ENCODE measurements at regions not wholly inside any gene's neighbourhood (a gene's known extent, or its start where the extent isn't known, plus 50 kb on each side); places are given as distances from the start of the nearest gene placed in this dataset.

GRCh38 chr2:238744951-238745350, 102.9 kb upstream of the TWIST2 start:
- H3K4me1 ChIP-seq (ENCODE audit: control insufficient read depth, extremely low read depth, insufficient read depth, low read length) = no peaks in the 10 kb centered on the region
- H3K9ac ChIP-seq (ENCODE audit: insufficient read depth, low read length) = no peak overlapping the region
- no peaks in the 10 kb centered on the region for H3K79me2 ChIP-seq (ENCODE audit: control insufficient read depth, insufficient read depth, low read length)
- no peaks in the 10 kb centered on the region for H3K27me3 ChIP-seq (ENCODE audit: control insufficient read depth, insufficient read depth, low read length)
- no peaks in the 10 kb centered on the region for H3K36me3 ChIP-seq (ENCODE audit: control insufficient read depth, insufficient read depth, low read length)
- H3K4me2 ChIP-seq (ENCODE audit: extremely low read depth, insufficient read depth, low read length) = no peak overlapping the region
- no peaks in the 10 kb centered on the region for H4K20me1 ChIP-seq (ENCODE audit: control insufficient read depth, extremely low read depth, insufficient read depth, low read length)
- H2AFZ ChIP-seq (ENCODE audit: low read length) = no peak overlapping the region
- DNase-seq (ENCODE audit: low read depth in 2 of 2) = no peak
- no peaks in the 10 kb centered on the region for H3K9me3 ChIP-seq (ENCODE audit: control insufficient read depth, insufficient read depth, low read depth, low read length)
- H3K4me3 ChIP-seq (replicated peaks in 1 of 4; ENCODE audit: control extremely low read depth in 1 of 4, insufficient read depth in 1 of 4, low read depth in 3 of 4, low read length in 4 of 4) = no peak overlapping the region
- TF ChIP-seq CTCF (conservative IDR thresholded peaks at IDR 0.05 in 1 of 2, IDR thresholded peaks at IDR 0.05 in 1 of 2; ENCODE audit: low read depth in 1 of 2, low read length in 2 of 2) = no peak
- TF ChIP-seq EZH2 (IDR thresholded peaks at IDR 0.05; ENCODE audit: low read length, missing control alignments) = no peak
- H3K27ac ChIP-seq (ENCODE audit: insufficient read depth, low read length) = no peak overlapping the region

GRCh38 chr2:238745997-238746396, 101.9 kb upstream of the TWIST2 start:
- no peak overlapping the region for H3K27ac ChIP-seq (ENCODE audit: insufficient read depth, low read length)
- TF ChIP-seq CTCF (conservative IDR thresholded peaks at IDR 0.05 in 1 of 2, IDR thresholded peaks at IDR 0.05 in 1 of 2; ENCODE audit: low read depth in 1 of 2, low read length in 2 of 2) (no peak), EZH2 (IDR thresholded peaks at IDR 0.05; ENCODE audit: low read length, missing control alignments) (no peak)
- no peaks in the 10 kb centered on the region for H3K9me3 ChIP-seq (ENCODE audit: control insufficient read depth, insufficient read depth, low read depth, low read length)
- no peak overlapping the region for H3K4me2 ChIP-seq (ENCODE audit: extremely low read depth, insufficient read depth, low read length)
- H3K79me2 ChIP-seq (ENCODE audit: control insufficient read depth, insufficient read depth, low read length) = no peaks in the 10 kb centered on the region
- no peaks in the 10 kb centered on the region for H3K4me1 ChIP-seq (ENCODE audit: control insufficient read depth, extremely low read depth, insufficient read depth, low read length)
- no peak overlapping the region for H2AFZ ChIP-seq (ENCODE audit: low read length)
- no peak overlapping the region for H3K4me3 ChIP-seq (replicated peaks in 1 of 4; ENCODE audit: control extremely low read depth in 1 of 4, insufficient read depth in 1 of 4, low read depth in 3 of 4, low read length in 4 of 4)
- no peaks in the 10 kb centered on the region for H3K27me3 ChIP-seq (ENCODE audit: control insufficient read depth, insufficient read depth, low read length)
- DNase-seq (ENCODE audit: low read depth in 2 of 2) = no peak
- H3K9ac ChIP-seq (ENCODE audit: insufficient read depth, low read length) = no peak overlapping the region
- H4K20me1 ChIP-seq (ENCODE audit: control insufficient read depth, extremely low read depth, insufficient read depth, low read length) = no peaks in the 10 kb centered on the region
- H3K36me3 ChIP-seq (ENCODE audit: control insufficient read depth, insufficient read depth, low read length) = no peaks in the 10 kb centered on the region

GRCh38 chr2:238747114-238747513, 100.8 kb upstream of the TWIST2 start:
- H3K27me3 ChIP-seq (ENCODE audit: control insufficient read depth, insufficient read depth, low read length) = no peaks in the 10 kb centered on the region
- no peaks in the 10 kb centered on the region for H3K79me2 ChIP-seq (ENCODE audit: control insufficient read depth, insufficient read depth, low read length)
- no peaks in the 10 kb centered on the region for H4K20me1 ChIP-seq (ENCODE audit: control insufficient read depth, extremely low read depth, insufficient read depth, low read length)
- H2AFZ ChIP-seq (ENCODE audit: low read length) = no peak overlapping the region
- H3K36me3 ChIP-seq (ENCODE audit: control insufficient read depth, insufficient read depth, low read length) = no peaks in the 10 kb centered on the region
- no peaks in the 10 kb centered on the region for H3K4me1 ChIP-seq (ENCODE audit: control insufficient read depth, extremely low read depth, insufficient read depth, low read length)
- H3K4me3 ChIP-seq (replicated peaks in 1 of 4; ENCODE audit: control extremely low read depth in 1 of 4, insufficient read depth in 1 of 4, low read depth in 3 of 4, low read length in 4 of 4) = no peak overlapping the region
- no peak overlapping the region for H3K27ac ChIP-seq (ENCODE audit: insufficient read depth, low read length)
- no peak for DNase-seq (ENCODE audit: low read depth in 2 of 2)
- TF ChIP-seq CTCF (conservative IDR thresholded peaks at IDR 0.05 in 1 of 2, IDR thresholded peaks at IDR 0.05 in 1 of 2; ENCODE audit: low read depth in 1 of 2, low read length in 2 of 2) (no peak), EZH2 (IDR thresholded peaks at IDR 0.05; ENCODE audit: low read length, missing control alignments) (no peak)
- H3K9ac ChIP-seq (ENCODE audit: insufficient read depth, low read length) = no peak overlapping the region
- no peak overlapping the region for H3K4me2 ChIP-seq (ENCODE audit: extremely low read depth, insufficient read depth, low read length)
- H3K9me3 ChIP-seq (ENCODE audit: control insufficient read depth, insufficient read depth, low read depth, low read length) = no peaks in the 10 kb centered on the region

Measured in fibroblast of lung (primary cell).